GM18520 (cell line): ENCODE measurements at regions not wholly inside any gene's neighbourhood (a gene's known extent, or its start where the extent isn't known, plus 50 kb on each side); places are given as distances from the start of the nearest gene placed in this dataset.

Source experiments
- ATAC-seq: cut with Tn5 transposase; IDR thresholded peaks from one replicate; pipeline ENCODE4 v1.9.1; 2021; ENCODE audit not compliant: unreplicated experiment

DNA sequence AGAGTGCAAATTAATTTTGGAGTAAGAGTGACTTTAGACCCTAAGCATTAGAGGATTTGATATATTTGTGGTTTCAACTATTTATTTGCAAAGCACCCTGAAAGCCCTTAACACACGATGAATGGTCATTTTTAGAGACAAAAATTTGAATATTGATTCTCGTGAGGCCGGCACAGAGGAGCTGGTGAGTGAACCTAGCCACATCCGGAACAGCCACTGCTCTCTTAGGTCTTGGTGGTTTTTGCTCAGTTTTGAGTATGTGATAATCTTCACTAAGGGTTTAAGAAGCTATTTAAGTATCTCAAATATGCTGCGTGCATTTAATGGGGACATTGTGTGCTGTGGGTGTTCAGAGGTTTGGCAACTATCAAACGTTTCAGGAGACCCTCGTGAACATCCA lies 204.8 kb downstream of the TSN start:
- peak; percentile 92 for ATAC-seq

DNA sequence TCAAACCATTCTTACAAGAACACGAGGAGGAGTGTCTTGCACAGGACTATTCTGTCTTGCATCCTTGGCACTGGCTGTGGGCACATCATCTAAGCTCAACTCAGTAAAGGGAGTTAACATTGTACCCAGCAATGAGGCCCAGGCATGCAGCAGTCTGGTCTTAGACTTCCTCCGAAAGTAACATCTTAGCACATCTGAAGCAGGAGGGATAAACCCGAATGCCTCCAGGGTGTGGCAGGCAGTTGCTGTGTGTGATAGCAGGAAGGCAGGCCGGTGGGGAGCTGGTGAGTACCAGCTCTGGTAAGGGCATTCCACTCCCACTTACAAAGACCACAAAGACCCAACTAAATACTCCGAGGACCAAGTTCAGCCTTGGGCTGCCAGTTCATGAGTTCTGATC lies 206.3 kb downstream of the TSN start:
- ATAC-seq = no peak

GRCh38 chr2:121965661-121966060 lies 210.2 kb downstream of the TSN start:
- ATAC-seq = no peak

DNA sequence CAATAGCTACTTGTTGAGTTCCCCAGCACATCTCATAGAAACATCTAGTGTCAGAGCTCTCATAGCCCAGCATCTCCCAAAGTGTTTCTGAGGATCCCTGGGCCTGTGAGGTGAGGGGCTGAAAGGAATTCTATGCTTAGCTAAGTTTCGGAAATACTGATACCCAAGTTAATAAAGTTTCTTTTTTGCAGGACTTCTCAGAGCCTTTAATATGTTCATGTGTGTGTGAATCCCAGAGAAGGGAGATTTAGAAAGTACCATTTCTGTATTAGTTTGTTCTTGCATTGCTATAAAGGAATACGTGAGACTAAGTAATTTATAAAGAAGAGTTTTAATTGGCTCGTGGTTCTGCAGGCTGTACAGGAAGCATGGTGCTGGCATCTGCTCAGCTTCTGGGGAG lies 211.2 kb downstream of the TSN start:
- ATAC-seq = no peak

DNA sequence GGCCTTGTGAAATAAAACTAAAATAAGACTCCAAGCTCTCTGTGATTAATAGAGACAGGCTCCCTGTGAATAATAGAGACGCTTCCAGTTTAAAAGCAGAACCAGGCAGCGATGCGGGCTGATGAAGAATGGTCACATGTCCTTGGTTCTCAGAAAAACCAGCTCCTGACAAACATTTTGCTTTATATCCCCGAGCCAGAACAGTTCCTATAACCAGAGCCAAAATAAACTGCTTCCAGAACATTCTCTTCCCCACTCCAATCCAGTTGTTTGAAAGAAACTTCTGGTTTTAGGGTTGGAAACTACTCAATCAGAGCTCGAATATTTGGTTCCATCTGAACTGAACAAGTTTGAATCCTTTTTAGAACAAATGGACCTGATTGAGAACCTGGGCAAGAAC lies 213.7 kb downstream of the TSN start:
- ATAC-seq = no peak

DNA sequence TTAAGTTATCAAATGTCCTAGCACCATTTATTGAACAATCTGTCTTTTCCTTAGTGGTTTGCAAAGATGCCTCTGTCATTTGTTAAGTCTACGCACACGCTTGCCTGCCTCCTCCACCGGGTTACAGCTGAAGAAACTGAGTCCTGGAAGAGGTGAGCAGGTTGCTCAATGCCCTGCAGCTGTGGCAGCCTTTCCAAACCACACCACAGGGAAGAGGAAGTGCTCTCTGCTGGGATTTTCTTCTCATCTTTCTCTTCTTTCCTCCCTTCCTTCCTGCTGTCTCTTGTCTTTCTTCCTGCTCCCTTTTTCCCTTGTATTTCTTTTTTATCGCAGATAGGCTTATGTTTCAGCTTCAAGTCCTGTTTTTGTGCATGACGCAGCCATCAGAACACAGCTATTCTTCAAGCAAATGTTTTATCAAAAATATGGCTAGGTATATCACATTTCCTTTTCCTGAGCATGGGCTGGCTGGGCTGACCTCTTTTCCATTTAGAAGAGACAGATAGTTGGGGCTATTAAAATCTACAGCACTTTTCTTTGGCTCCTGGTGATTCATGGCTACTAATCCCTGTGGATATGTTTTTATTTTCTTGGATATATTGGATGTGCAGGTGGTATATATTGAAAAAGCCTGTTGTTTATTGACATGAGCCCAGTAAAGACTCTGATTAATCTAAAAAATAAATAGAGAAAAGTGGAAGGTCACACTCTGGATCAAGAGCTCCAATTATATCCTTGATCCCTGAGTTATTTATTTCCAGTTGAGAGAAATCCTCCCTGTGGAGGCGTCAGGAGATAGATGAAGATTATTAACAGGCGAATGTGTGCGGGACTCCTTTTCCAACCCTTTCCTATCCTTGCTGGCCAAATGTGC lies 214.6 kb downstream of the TSN start:
- no peak for ATAC-seq

- no peak for ATAC-seq
These were observed 216.8 kb downstream of the TSN start for GRCh38 chr2:121972203-121972602.

DNA sequence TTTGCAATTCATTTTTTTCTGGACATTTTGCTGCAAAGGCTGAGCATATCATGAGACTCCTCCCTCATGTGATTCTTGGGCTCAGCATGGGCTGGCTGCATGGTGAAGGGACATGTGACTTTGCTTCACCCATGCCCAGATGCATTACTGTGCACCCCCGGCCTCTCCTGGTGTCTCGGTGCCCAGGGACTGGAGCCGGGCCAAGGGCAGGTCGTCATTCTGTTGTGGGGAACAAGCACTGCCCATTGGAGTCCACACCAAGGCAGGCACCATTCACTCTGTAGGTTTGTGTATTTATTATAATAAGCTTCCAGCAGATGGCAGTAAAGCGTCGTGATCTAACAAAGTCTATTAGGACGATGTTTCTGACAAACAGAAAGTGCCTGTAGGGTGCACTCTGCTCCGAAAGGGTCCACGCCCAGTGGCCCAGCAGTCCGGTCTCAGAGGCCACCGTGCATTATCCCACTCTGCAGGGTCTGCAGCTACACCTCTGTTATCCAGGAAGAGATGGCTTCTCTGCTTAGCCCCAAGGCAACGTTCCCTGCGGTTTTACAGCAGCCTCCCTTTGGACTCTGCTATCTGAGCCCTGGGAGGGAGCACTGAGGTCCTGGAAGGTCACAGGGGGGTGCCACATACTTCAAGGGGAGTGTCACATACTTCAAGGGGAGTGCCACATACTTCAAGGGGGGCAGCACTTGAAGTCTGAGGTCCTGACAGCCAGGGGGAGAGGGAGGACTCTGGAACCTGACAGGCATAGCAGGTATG lies 219.6 kb downstream of the TSN start:
- ATAC-seq = peak; percentile 92

- no peak for ATAC-seq
These were observed 221.5 kb downstream of the TSN start for GRCh38 chr2:121976926-121977325.

DNA sequence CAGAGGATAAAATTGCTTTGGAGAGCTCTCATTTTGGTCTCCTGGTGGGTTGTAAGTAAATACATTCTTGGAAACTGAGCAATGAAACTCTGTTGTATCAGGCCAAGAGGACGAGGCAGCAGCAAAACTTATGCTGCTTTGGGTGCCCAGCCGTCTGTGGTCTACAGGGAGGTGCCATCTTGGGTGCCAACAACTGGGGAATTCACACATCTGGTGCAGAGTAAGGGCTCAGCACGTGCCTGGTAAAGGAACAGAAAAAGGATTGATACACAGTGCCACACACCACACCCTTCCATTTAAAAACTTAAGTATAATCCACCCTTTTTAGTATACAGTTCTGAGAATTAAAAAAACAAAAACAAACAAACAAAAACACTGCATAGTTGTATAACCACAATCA lies 221.9 kb downstream of the TSN start:
- no peak for ATAC-seq

- no peak for ATAC-seq
These were observed 237.2 kb downstream of the TSN start for GRCh38 chr2:121992700-121993099.

- no peak for ATAC-seq
These were observed 238.2 kb downstream of the TSN start for GRCh38 chr2:121993682-121994081.

DNA sequence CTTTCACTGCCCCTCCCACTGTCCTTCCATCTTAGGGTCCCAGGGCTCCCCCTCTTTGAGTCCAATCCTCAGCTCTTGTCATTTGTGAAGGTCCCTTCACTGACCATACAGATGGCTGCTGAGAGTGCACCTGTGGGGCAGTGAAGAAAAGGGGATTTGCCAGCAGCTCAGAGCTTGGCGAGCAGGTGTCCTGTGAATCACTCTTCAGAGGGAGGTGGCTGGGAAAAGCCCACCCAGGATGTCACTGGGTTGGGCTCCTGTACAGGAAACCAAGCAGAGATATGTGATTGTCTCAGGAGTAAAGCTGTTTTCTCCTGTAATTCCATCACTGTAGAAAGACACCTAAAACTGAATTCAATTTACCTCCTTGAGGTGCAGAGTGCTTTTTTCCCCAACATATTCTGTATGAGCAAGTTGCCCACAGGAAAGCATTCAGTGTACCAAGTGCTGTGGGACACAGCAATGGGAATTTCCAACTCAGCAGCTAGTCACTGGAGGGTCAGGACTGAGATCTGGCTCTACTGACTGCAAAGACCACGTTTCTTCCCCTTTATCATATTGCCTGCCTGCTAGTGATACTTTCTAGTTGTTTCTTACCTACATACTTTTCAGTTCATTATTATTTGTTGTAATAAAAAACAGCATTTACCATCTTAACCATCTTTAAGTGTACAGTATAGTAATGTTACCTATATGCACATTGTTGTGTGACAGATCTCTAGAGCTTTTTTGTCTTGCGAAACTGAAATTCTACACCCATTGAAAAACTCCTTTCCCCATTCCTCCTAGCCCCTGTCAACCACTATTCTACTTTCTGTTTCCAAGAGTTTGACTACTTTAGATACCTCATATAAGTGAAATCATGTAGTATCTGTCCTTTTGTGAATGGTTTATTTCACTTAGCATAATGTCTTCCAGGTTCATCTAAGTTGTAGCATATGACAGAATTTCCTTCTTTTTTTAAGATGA lies 239.1 kb downstream of the TSN start:
- no peak for ATAC-seq

GRCh38 chr2:121998751-121999150 lies 243.3 kb downstream of the TSN start:
- no peak for ATAC-seq

- ATAC-seq = no peak
These were observed 243.8 kb downstream of the TSN start for GRCh38 chr2:121999264-121999663.

DNA sequence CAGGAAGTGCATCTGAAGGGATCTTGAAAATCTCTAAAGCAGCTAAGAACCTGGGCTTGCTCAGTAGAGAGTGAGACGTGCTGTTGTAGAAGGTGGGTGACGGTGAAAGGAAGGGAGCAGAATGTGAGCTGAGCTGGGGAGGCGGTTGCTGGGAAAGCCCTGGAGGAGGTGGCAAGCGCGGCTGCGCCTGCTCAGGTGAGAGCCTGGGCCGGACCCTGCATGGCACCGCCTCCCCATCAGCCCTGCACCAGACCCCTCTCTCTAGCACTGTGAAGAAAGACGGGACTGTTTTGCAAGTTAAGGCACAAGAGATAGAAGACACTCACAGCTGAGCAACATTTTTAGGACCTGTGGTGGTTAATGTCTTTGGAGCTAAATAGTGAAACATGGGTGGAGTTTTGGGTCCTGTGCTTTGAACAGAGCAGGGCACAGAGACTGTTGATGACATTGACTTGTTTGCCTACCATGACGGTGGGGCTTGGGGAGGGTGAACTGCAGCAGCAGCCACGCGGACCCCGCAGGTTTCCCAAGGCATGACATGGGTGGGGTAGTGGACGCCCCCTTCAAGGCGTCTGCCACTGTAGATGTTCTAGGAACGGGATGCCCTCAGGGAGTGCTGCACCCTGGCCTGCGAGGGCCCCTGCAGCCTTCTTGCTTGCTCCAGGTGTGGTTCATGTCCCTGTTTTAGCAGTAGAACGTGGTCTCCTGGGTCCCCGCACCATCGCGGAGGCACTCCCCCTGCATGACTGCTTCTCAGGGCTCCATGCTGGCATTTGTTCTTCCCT lies 245.3 kb downstream of the TSN start:
- no peak for ATAC-seq

DNA sequence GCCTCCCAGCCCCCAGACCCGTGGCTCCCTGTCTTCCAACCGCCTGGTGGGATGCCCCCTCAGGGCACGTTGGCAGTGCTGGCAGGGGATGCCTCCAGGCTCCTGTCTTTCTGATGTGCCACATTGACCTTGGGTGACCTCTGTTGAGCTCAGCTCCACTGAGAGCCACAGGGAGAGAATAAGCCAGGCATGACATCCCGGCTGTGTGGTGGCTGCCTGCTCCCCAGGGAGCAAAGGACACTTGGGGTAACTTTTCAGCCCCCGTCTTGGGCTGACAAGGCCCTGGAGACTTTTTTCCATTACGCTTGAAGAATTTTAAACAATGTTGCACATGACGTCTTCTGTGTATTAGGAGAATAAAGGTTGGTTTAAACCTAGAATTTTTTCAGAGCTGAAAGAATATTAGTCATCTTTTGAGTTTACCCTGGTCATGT lies 246.0 kb downstream of the TSN start:
- ATAC-seq = no peak

DNA sequence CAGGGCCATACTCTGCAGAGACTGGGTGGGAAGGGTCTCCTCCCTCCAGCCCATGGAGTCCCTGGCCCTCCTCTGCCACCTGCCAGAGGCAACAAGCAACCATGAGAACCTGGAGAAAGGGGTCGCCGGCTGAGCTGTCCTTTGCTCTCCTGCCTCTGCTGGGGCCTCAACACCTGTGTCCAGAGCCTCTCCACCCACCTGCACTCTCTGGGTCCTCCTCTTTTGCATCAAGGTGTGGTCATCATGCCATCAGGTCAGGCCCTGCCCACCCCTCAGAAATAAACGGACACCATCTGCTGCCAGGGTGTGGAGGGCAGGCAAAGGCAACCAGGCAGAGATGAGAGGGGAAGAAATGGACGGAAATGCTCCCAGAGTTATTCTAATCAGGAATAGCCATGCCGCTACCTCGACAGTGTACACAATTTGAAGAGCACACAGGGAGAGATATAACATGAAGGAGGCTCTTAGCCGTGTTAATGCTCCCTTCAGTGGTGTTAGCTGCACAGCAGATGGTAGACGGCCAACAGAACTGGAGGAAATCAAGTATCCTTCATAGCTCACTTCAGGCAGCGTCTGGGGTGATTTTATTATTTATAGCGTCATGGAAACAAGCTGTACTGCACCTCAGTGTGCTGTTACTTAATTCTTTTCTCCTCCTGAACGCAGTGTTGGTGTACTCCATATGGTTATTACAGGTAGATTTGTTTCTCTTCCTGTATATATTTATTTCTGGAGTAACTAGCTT lies 247.9 kb downstream of the TSN start:
- no peak for ATAC-seq

DNA sequence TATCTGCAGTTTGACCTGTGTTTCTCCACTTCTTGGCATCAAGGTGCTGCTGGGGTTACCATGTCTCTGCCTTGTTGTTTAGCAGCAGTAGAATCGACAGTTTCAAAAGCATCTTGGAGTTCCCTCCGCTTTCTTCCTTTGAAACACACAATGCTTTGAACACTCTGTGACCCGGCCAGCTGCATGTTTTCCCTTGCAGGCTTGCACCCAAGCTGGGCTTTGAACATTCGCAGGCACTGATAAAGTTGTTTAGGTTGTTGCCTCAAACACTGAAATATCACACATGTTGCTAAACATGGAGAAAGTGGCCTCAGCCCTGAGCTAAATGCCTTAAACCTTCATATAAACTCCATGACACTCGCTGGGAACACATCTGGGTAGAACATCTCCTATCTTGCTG lies 251.7 kb downstream of the TSN start:
- ATAC-seq = no peak

- no peak for ATAC-seq
These were observed 252.1 kb downstream of the TSN start for GRCh38 chr2:122007577-122007976.
